GM21576 (cell line): ENCODE measurements at regions not wholly inside any gene's neighbourhood (a gene's known extent, or its start where the extent isn't known, plus 50 kb on each side); places are given as distances from the start of the nearest gene placed in this dataset.
"Not testable (repeated sequence)": the region's sequence is repeated elsewhere in the genome, so short reads cannot be mapped to it uniquely, and the experiment has no call there.

Experiments
- ATAC-seq: cut with Tn5 transposase; IDR thresholded peaks from one replicate; pipeline ENCODE4 v1.9.1; 2021; ENCODE audit warnings: mild to moderate bottlenecking, moderate library complexity; ENCODE audit not compliant: unreplicated experiment

GRCh38 chr4:69013933-69014332 lies 62.3 kb upstream of the UGT2A3 start:
- ATAC-seq = not testable (repeated sequence)

GRCh38 chr4:69017986-69018385 lies 66.4 kb upstream of the UGT2A3 start:
- not testable (repeated sequence) for ATAC-seq

GRCh38 chr4:69019538-69020461 lies 68.2 kb upstream of the UGT2A3 start:
- ATAC-seq = not testable (repeated sequence)

GRCh38 chr4:69020462-69020807 lies 68.8 kb upstream of the UGT2A3 start:
- not testable (repeated sequence) for ATAC-seq

- peak; percentile 79 for ATAC-seq
Observed at GRCh38 chr4:69025191-69025998, 70.9 kb upstream of the UGT2B7 start.

- ATAC-seq = no peak
Observed at GRCh38 chr4:69025999-69026387, 70.3 kb upstream of the UGT2B7 start.

GRCh38 chr4:69026974-69027373 lies 69.3 kb upstream of the UGT2B7 start:
- ATAC-seq = no peak

GRCh38 chr4:69030326-69030725 lies 65.9 kb upstream of the UGT2B7 start:
- no peak for ATAC-seq

GRCh38 chr4:69032847-69033638 lies 63.2 kb upstream of the UGT2B7 start:
- ATAC-seq = no peak

GRCh38 chr4:69034315-69034740 lies 61.9 kb upstream of the UGT2B7 start:
- ATAC-seq = not testable (repeated sequence)

- ATAC-seq = no peak
Observed at GRCh38 chr4:69038582-69038981, 57.7 kb upstream of the UGT2B7 start.

- ATAC-seq = no peak
Observed at GRCh38 chr4:69039071-69039470, 57.2 kb upstream of the UGT2B7 start.

GRCh38 chr4:69044247-69044646 lies 52.0 kb upstream of the UGT2B7 start:
- no peak for ATAC-seq
